Keratinocyte (primary cell): ENCODE measurements at regions not wholly inside any gene's neighbourhood (a gene's known extent, or its start where the extent isn't known, plus 50 kb on each side); places are given as distances from the start of the nearest gene placed in this dataset.
A peak's percentile ranks its signal among the peaks of the same experiment; 100 is the strongest.

Source experiments
- DNase-seq: peaks from one replicate; pipeline ENCODE4 v3.0.0-alpha.2; 2011; ENCODE audit warnings: low read depth, missing footprints, low spot score
- FAIRE-seq: peaks from 2 replicates; lab custom pipeline; 2011; peaks lifted over from hg19 to GRCh38; lab: Jason Lieb, UNC
- H2AFZ ChIP-seq: 2 replicates; pipeline ENCODE4 v1.6.0; 2012; ENCODE audit warnings: low read length, control low read depth, inconsistent platforms; ENCODE audit not compliant: control insufficient read depth
- H3K27ac ChIP-seq: 2 replicates; pipeline ENCODE4 v1.5.1; 2011; ENCODE audit warnings: low read length; ENCODE audit not compliant: control insufficient read depth, insufficient read depth
- H3K27me3 ChIP-seq: 3 replicates; pipeline ENCODE4 v1.6.0; 2011; ENCODE audit warnings: low read length; ENCODE audit not compliant: control insufficient read depth, insufficient read depth; ENCODE audit errors: extremely low read depth
- H3K36me3 ChIP-seq, 2 experiments: 2 replicates in 1 of 2; 3 replicates in 1 of 2; pipeline ENCODE4 v1.5.1; 2011; ENCODE audit warnings: low read length in 2 of 2, mild to moderate bottlenecking in 1 of 2; ENCODE audit not compliant: control insufficient read depth in 2 of 2, insufficient read depth in 2 of 2; ENCODE audit errors: extremely low read depth in 1 of 2
- H3K4me1 ChIP-seq: 3 replicates; pipeline ENCODE4 v1.5.1; 2011; ENCODE audit warnings: low read length; ENCODE audit not compliant: control insufficient read depth, insufficient read depth; ENCODE audit errors: extremely low read depth
- H3K4me2 ChIP-seq: 3 replicates; pipeline ENCODE4 v1.6.0; 2011; ENCODE audit warnings: low read depth, low read length; ENCODE audit not compliant: control insufficient read depth, insufficient read depth; ENCODE audit errors: extremely low read depth
- H3K4me3 ChIP-seq, 3 experiments: fragments of 200-600 bp in 1 of 3; sonication (generic) in 1 of 3; 2 replicates in 2 of 3; 3 replicates in 1 of 3; pipeline ENCODE4 v1.5.1; 2011 to 2016; ENCODE audit warnings: low read length in 3 of 3, mild to moderate bottlenecking in 3 of 3, control low read depth in 2 of 3, inconsistent platforms in 1 of 3, low read depth in 1 of 3, mixed read lengths in 1 of 3, mixed run types in 1 of 3, moderate library complexity in 1 of 3; ENCODE audit not compliant: control insufficient read depth in 2 of 3, insufficient read depth in 2 of 3; ENCODE audit errors: extremely low read depth in 1 of 3
- H3K79me2 ChIP-seq: 2 replicates; pipeline ENCODE4 v1.6.0; 2012; ENCODE audit warnings: low read length; ENCODE audit not compliant: control insufficient read depth, insufficient read depth
- H3K9ac ChIP-seq: 3 replicates; pipeline ENCODE4 v1.6.0; 2011; ENCODE audit warnings: low read length; ENCODE audit not compliant: control insufficient read depth, insufficient read depth; ENCODE audit errors: extremely low read depth
- H3K9me1 ChIP-seq: 3 replicates; pipeline ENCODE4 v1.6.0; 2011; ENCODE audit warnings: low read length; ENCODE audit not compliant: control insufficient read depth, insufficient read depth; ENCODE audit errors: extremely low read depth
- H3K9me3 ChIP-seq: 2 replicates; pipeline ENCODE4 v1.5.1; 2012; ENCODE audit warnings: low read depth, low read length; ENCODE audit not compliant: control insufficient read depth
- H4K20me1 ChIP-seq: 3 replicates; pipeline ENCODE4 v1.6.0; 2011; ENCODE audit warnings: low read length; ENCODE audit not compliant: control insufficient read depth, insufficient read depth; ENCODE audit errors: extremely low read depth
- EZH2 ChIP-seq: IDR thresholded peaks from one replicate; pipeline ENCODE4 v1.6.1; 2012; ENCODE audit warnings: inconsistent platforms, mild to moderate bottlenecking, low read length, moderate library complexity
- dilution Hi-C: fragments of 300-500 bp; cut with MboI; formaldehyde crosslinking; loops from one replicate; pipeline ENCODE4 v1.7.0; 2020; ENCODE audit warnings: low sequenced_read_pairs; ENCODE audit not compliant: extremely low pct_ligation_motif_present
- TF ChIP-seq, protein P1 (sequence below), 3 experiments: IDR thresholded peaks in 1 of 3; conservative IDR thresholded peaks in 1 of 3; optimal IDR thresholded peaks in 1 of 3; 2 replicates in 2 of 3; 3 replicates in 1 of 3; pipeline versions ENCODE3 to v1.5.1; 2011; ENCODE audit warnings: low read length in 3 of 3, mild to moderate bottlenecking in 3 of 3, moderate library complexity in 2 of 3, control low read depth in 1 of 3, inconsistent platforms in 1 of 3; ENCODE audit not compliant: insufficient read depth in 2 of 3; ENCODE audit errors: extremely low read depth in 1 of 3

DNA sequence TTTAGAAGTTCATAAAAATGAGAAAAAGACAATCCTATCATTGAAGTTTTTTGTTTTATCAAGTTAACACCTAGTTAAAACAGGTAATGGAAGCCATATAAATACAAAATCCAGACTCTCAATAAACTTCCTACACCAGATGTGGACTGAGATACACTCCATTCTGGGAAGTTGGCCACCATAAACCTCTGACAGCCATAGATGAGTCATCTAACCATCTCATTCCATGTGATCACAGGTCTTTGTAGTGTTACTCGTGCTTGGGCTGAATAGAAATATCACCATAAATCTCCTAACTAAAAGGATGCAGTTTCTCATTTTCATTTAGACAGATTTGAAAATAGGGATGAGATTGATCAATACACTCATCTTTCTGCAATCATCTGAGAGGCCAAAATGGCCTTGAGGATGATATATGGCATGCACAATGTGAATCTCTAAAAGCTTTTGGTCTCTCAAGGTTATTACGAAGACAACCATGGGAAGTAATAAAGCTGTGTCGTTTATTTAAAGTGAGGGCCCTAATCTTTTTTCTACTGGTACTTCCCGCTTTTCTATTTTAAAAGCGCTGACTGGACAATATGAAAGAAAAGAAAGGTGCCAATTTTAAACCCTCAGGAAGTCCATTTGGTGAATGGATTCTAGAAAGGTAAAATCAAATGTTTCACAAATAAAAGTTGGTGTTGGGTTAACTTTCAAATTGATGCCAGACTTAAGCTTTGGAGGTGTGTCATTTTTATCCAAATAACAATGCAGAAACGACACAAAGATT is 155.5 kb downstream of the POLR2M start:
- TF ChIP-seq EZH2 = no peak
- TF ChIP-seq, protein P1, sequence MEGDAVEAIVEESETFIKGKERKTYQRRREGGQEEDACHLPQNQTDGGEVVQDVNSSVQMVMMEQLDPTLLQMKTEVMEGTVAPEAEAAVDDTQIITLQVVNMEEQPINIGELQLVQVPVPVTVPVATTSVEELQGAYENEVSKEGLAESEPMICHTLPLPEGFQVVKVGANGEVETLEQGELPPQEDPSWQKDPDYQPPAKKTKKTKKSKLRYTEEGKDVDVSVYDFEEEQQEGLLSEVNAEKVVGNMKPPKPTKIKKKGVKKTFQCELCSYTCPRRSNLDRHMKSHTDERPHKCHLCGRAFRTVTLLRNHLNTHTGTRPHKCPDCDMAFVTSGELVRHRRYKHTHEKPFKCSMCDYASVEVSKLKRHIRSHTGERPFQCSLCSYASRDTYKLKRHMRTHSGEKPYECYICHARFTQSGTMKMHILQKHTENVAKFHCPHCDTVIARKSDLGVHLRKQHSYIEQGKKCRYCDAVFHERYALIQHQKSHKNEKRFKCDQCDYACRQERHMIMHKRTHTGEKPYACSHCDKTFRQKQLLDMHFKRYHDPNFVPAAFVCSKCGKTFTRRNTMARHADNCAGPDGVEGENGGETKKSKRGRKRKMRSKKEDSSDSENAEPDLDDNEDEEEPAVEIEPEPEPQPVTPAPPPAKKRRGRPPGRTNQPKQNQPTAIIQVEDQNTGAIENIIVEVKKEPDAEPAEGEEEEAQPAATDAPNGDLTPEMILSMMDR (optimal IDR thresholded peaks at IDR 0.05 in 1 of 3, IDR thresholded peaks at IDR 0.05 in 1 of 3, conservative IDR thresholded peaks at IDR 0.05 in 1 of 3; ENCODE audit: extremely low read depth in 1 of 3, insufficient read depth in 2 of 3, low read length in 3 of 3) = no peak
- no peak overlapping the region for H2AFZ ChIP-seq
- H3K27ac ChIP-seq = no peak overlapping the region
- no peaks in the 10 kb centered on the region for H3K79me2 ChIP-seq
- peaks cover 8% of the 10 kb centered on the region for H3K4me1 ChIP-seq
- no peak overlapping the region for H3K4me3 ChIP-seq
- no peaks in the 10 kb centered on the region for H3K27me3 ChIP-seq
- no peaks in the 10 kb centered on the region for H3K9me3 ChIP-seq
- H3K4me2 ChIP-seq = no peak overlapping the region
- dilution Hi-C loops = no loop called here
- H3K9ac ChIP-seq = no peak overlapping the region
- peak; percentile 44 for FAIRE-seq
- no peaks in the 10 kb centered on the region for H3K9me1 ChIP-seq
- no peaks in the 10 kb centered on the region for H4K20me1 ChIP-seq
- no peak for DNase-seq
- no peaks in the 10 kb centered on the region for H3K36me3 ChIP-seq

DNA sequence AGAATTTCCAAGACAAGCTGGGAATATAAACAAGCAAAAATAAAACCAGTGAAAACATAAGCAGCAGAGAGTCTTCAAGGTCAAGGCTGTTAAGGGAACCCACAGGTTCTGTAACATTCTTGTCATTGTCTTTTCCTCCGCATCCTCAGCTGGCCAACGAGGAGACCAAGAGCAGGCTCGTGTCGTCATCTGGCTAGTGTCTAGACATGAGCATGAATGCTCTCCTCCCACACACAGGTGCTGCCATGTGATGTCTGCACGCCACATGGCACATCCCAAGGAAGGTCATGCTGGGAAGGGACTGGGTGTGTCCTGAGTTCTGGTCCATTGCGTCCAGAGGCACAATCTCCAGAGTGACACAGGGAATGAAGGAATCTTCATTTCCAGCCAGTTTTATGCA is 156.2 kb downstream of the POLR2M start:
- no peaks in the 10 kb centered on the region for H3K36me3 ChIP-seq
- H3K27me3 ChIP-seq = no peaks in the 10 kb centered on the region

More for the DNA sequence above, 156.2 kb downstream of the POLR2M start:
- DNase-seq (no peak), FAIRE-seq (no peak)
- TF ChIP-seq EZH2 = no peak
- TF ChIP-seq, protein P1 (optimal IDR thresholded peaks at IDR 0.05 in 1 of 3, IDR thresholded peaks at IDR 0.05 in 1 of 3, conservative IDR thresholded peaks at IDR 0.05 in 1 of 3; ENCODE audit: extremely low read depth in 1 of 3, insufficient read depth in 2 of 3, low read length in 3 of 3) = no peak
- Histone ChIP-seq H3K9me1 (no peaks in the 10 kb centered on the region), H3K9me3 (no peaks in the 10 kb centered on the region), H3K79me2 (no peaks in the 10 kb centered on the region), H4K20me1 (no peaks in the 10 kb centered on the region), H3K4me2 (no peak overlapping the region), H3K4me3 (no peak overlapping the region), H3K27ac (no peak overlapping the region), H3K9ac (no peak overlapping the region), H3K4me1 (peaks cover 8% of the 10 kb centered on the region), H2AFZ (no peak overlapping the region)
- dilution Hi-C loops = no loop called here
